ENCODE measurements at regions not wholly inside any gene's neighbourhood (a gene's known extent, or its start where the extent isn't known, plus 50 kb on each side); places are given as distances from the start of the nearest gene placed in this dataset.
A peak's percentile ranks its signal among the peaks of the same experiment; 100 is the strongest.
"Not testable (repeated sequence)": the region's sequence is repeated elsewhere in the genome, so short reads cannot be mapped to it uniquely, and the experiment has no call there.

DNA sequence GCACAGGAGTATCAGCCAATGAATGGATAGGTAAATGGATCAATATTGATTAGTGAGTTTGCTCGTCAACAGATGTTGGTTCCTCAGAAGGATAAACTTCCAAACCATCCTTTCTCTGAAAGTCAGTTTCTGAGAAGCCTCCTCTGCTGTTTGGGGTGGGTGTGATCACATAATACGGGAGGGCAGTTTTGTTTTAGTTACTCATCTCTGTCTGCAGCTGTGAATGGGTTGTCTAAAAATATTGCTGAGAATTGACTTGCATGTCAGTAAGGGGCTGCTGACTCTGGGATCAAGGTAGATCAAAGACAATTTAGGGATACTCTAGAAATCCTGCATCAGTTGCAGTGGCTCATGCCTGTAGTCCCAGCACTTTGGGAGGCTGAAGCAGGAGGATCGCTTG is 390.8 kb upstream of the AMELY start:
- DNase-seq, result no peak

DNA sequence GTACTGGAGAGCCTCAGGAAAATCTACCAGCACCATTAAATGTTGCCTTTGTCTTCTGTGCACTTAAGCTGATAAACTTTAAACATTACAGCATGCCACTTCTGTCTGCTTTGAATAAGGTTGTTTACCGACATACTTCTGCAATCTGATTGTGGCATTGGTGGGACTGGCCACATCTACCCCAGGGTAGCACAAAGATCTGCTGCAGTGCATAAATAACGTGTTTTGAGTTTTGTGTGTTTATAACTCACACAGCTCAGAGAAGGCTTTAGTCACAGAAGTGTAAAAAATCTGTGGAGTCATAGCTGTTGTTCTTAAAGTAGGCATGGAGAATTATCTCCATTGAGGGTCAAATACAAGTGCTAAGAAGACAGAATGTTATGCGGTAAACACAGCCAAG is 388.4 kb upstream of the AMELY start:
- no peak for DNase-seq

- no peak for DNase-seq
These were observed 380.6 kb upstream of the AMELY start for GRCh38 chrY:7292113-7292512.

GRCh38 chrY:7289889-7290833 is 378.6 kb upstream of the AMELY start:
- no peak for DNase-seq

GRCh38 chrY:7288611-7289010 is 377.1 kb upstream of the AMELY start:
- no peak for DNase-seq

GRCh38 chrY:7287963-7288362 is 376.4 kb upstream of the AMELY start:
- DNase-seq, result not testable (repeated sequence)

- DNase-seq, result no peak
These were observed 373.8 kb upstream of the AMELY start for GRCh38 chrY:7285388-7285787.

DNA sequence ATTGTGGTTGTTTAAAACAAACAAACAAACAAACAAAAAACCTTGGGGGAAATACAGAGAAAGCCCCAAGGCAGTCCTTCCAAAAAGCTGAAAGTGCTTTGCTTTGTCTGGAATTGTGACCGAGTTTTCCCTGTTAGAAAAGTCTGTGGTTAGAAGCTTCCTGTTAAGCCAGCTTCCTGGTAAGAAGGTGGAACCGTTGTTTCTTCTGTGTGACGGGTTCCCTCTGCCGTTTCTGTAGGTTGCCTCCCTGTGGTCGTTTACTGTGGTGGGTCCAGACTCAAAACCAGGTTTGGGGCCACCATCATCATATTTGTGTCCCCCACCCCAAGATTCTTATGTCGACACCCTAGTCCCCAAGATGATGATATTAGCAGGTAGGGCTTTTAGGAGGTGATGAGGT is 371.4 kb upstream of the AMELY start:
- no peak for DNase-seq

GRCh38 chrY:7280151-7280740 is 368.7 kb upstream of the AMELY start:
- not testable (repeated sequence) for DNase-seq

DNA sequence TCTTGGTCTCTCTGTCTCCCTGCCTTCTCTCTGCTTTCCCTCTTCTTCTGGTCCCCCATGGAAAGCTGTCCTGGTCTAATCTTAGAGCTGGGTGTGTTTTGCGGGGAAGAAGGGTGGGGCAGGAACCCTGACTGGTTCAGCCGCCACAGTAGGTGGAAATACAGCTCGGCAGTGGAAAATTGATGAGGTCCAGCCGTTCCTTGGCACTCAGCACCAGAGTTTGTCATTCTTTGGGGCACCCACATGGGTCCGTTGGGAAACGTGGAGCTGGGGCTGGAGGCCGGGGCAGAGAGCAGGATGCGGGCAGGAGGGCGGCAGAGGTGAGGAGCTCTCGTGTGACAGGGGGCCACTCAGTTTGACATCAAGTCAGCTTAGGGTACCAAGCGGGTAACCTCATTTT is 364.2 kb upstream of the AMELY start:
- DNase-seq, result no peak

DNA sequence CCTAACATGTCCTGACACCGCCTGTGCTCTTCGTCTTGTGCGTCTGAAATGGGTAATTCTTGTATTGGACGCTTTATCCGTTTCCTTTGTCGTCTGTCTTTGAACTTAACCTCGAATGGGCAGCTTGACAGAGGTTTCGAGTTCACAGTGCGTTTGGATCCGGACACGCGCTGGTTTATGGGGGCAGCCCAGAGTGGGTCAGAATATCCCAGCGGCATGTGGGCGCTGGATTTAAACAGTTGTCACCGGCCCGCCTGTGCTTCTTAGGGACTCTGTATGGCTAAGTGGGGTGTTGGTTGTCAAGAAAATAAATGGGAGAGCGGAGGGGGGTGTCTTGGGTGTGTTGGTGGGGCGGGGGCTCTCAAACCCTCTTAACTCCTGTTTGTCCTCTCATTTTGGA is 363.5 kb upstream of the AMELY start:
- DNase-seq, result no peak

GRCh38 chrY:7274369-7274913 is 362.9 kb upstream of the AMELY start:
- no peak for DNase-seq

- peak; percentile 85 for DNase-seq
These were observed 362.1 kb upstream of the AMELY start for GRCh38 chrY:7273587-7274203.

GRCh38 chrY:7272556-7273195 is 361.1 kb upstream of the AMELY start:
- peak; percentile 30 for DNase-seq

- no peak for DNase-seq
These were observed 352.2 kb upstream of the AMELY start for GRCh38 chrY:7263773-7264172.

GRCh38 chrY:7262531-7262930 is 351.0 kb upstream of the AMELY start:
- DNase-seq, result no peak

DNA sequence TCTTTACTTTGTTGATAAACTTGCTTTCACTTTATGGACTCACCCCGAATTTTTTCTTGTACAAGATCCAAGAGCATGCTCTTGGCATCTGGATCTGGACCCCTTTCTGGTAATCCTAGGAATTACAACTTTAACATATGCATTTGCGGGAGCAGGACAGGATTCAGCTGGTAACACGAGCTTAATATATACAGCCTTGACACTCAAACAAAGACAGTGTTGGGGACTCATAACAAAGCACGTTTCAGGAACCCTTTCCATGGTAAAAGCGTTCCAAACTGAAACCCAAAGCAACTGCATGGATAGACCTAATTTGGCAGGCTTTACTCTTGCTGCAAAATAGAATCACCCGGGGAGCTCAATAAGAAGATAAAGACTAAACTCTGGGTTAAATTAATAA is 349.7 kb upstream of the AMELY start:
- no peak for DNase-seq

DNA sequence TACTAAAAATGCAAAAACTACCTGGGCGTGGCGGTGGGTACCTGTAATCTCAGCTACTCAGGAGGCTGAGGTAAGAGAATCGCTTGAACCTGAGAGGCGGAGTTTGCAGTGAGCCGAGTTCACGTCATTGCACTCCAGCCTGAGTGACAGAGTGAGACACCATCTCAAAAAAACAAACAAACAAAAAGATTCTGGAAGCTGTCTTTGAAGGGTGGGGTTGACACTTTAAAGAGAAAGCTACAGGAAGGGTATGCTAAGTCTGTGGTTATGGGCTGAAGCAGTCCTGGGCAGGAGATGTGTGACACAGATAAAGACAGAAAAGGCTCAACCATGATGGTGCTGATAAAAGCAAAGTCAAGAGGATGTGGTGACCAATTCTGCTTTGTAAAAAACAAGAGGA is 328.5 kb upstream of the AMELY start:
- DNase-seq, result peak; percentile 10

GRCh38 chrY:7211971-7212370 is 300.4 kb upstream of the AMELY start:
- no peak for DNase-seq

GRCh38 chrY:7204456-7204855 is 292.9 kb upstream of the AMELY start:
- DNase-seq, result no peak

GRCh38 chrY:7182591-7182990 is 271.0 kb upstream of the AMELY start:
- no peak for DNase-seq

GRCh38 chrY:7177631-7178030 is 266.1 kb upstream of the AMELY start:
- DNase-seq, result no peak

- no peak for DNase-seq
These were observed 257.9 kb upstream of the AMELY start for GRCh38 chrY:7169475-7169874.
